ENCODE measurements at regions not wholly inside any gene's neighbourhood (a gene's known extent, or its start where the extent isn't known, plus 50 kb on each side); places are given as distances from the start of the nearest gene placed in this dataset.
"Not testable (repeated sequence)": the region's sequence is repeated elsewhere in the genome, so short reads cannot be mapped to it uniquely, and the experiment has no call there.

DNA sequence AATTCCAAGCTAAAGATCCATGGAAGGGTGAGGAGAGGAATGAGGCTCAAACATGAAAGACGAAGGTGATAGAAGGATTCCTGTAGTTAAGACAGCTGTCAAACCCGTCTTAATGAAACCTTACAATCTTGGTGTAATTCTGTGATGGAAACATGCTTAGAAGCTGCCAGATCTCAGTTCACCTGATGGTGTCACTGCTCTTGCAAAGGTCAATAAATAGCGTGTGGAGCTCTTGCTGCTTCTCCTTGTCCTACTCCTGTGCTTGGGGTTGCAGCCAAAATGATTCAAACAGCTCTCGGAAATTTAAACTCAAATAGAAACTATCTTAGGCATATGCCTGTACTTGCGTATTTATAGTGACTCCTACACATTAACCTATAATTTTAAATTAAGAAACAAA, 1705.0 kb downstream of the OLFM4 start:
- Histone ChIP-seq H3K27me3 (no peaks in the 10 kb centered on the region), H3K36me3 (no peaks in the 10 kb centered on the region), H3K9me3 (no peaks in the 10 kb centered on the region), H3K4me3 (no peak overlapping the region), H3K27ac (no peak overlapping the region), H3K4me1 (no peaks in the 10 kb centered on the region)
- TF ChIP-seq POLR2AphosphoS5 (IDR thresholded peaks at IDR 0.05) (no peak), EP300 (IDR thresholded peaks at IDR 0.05) (no peak), POLR2A (IDR thresholded peaks at IDR 0.05) (no peak)
- TF ChIP-seq, protein P1, sequence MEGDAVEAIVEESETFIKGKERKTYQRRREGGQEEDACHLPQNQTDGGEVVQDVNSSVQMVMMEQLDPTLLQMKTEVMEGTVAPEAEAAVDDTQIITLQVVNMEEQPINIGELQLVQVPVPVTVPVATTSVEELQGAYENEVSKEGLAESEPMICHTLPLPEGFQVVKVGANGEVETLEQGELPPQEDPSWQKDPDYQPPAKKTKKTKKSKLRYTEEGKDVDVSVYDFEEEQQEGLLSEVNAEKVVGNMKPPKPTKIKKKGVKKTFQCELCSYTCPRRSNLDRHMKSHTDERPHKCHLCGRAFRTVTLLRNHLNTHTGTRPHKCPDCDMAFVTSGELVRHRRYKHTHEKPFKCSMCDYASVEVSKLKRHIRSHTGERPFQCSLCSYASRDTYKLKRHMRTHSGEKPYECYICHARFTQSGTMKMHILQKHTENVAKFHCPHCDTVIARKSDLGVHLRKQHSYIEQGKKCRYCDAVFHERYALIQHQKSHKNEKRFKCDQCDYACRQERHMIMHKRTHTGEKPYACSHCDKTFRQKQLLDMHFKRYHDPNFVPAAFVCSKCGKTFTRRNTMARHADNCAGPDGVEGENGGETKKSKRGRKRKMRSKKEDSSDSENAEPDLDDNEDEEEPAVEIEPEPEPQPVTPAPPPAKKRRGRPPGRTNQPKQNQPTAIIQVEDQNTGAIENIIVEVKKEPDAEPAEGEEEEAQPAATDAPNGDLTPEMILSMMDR (IDR thresholded peaks at IDR 0.05): no peak
- peak in 1 of 2 donors; percentile 8 for DNase-seq
- intact Hi-C loops (cut with DNase I; ENCODE audit: low total_unique reads): no loop called here
- 46 to 53% (median 49%) methylated on average over 5 of the region's 5 CpGs for WGBS, 5 donors

DNA sequence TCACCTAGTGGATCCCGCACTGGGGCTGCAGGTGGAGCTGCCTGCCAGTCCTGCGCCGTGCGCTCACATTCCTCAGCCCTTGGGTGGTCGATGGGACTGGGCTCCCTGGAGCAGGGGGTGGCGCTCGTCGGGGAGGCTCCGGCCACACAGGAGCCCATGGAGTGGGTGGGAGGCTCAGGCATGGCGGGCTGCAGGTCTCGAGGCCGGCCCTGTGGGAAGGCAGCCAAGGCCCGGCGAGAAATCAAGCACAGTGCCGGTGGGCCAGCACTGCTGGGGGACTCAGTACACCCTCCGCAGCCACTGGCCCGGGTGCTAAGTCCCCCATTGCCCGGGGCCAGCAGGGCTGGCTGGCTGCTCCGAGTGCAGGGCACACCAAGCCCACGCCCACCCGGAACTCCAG, 1708.6 kb downstream of the OLFM4 start:
- H3K27ac ChIP-seq; H3K9me3 ChIP-seq; intact Hi-C loops (cut with DNase I; ENCODE audit: low total_unique reads); H3K36me3 ChIP-seq; DNase-seq; H3K27me3 ChIP-seq; H3K4me3 ChIP-seq; H3K4me1 ChIP-seq: not testable (repeated sequence)
- 91 to 97% (median 95%) methylated on average over 11 to 21 of the region's 21 CpGs; no CpG with 5 or more reads in 1 of the 5 donors for WGBS, 5 donors

DNA sequence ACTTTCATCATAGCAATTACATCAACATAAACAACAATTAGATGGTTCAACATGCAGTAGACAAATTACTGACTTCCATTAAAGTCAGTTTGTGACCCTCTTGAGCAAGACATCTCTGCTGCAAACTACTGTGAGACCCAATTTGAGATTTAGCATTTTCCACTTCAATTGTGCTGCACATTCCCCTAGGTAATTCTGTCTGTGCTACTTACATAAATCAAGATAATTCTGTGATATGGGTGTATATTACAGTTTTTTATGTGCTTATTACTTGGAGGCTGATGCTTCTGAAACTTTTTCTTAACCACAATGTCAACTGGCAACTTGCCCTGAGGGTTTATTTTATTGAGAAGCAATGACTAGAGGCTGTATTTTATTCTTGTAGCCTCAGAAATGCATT, 1714.4 kb downstream of the OLFM4 start:
- no peaks in the 10 kb centered on the region for H3K27me3 ChIP-seq
- H3K36me3 ChIP-seq: no peaks in the 10 kb centered on the region
- peaks cover 0 to 7% (median 0%) of the 10 kb centered on the region in 4 donors for H3K4me1 ChIP-seq
- H3K27ac ChIP-seq: no peak overlapping the region
- no peak for DNase-seq
- intact Hi-C loops (cut with DNase I; ENCODE audit: low total_unique reads): no loop called here
- no peaks in the 10 kb centered on the region for H3K9me3 ChIP-seq
- TF ChIP-seq, protein P1 (IDR thresholded peaks at IDR 0.05): no peak
- TF ChIP-seq POLR2A (IDR thresholded peaks at IDR 0.05) (no peak), POLR2AphosphoS5 (IDR thresholded peaks at IDR 0.05) (no peak), EP300 (IDR thresholded peaks at IDR 0.05) (no peak)
- no peak overlapping the region for H3K4me3 ChIP-seq

DNA sequence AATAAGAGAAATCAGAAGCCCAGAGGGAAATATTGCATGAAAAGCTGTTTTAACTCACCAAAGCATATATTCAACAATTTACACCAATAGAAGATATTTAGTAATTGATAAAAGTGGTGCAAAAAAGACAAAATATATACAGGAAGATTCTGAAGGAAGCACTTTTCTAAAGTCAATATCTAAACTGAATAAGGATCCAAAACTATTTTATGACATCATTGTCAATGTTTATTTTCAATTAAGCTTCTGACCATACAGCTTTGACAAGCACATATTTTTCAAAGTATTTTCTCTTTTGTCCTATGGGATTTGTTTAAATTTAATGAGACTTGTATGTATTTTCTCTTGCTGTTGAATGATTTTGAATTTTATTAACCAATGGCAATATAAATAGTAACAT, 1716.1 kb downstream of the OLFM4 start:
- Histone ChIP-seq H3K9me3 (no peaks in the 10 kb centered on the region), H3K27ac (no peak overlapping the region), H3K4me3 (no peak overlapping the region), H3K27me3 (no peaks in the 10 kb centered on the region), H3K4me1 (peaks cover 0 to 7% (median 0%) of the 10 kb centered on the region in 4 donors), H3K36me3 (no peaks in the 10 kb centered on the region)
- intact Hi-C loops (cut with DNase I; ENCODE audit: low total_unique reads): no loop called here
- TF ChIP-seq POLR2AphosphoS5 (IDR thresholded peaks at IDR 0.05) (no peak), EP300 (IDR thresholded peaks at IDR 0.05) (no peak), POLR2A (IDR thresholded peaks at IDR 0.05) (no peak)
- TF ChIP-seq, protein P1 (IDR thresholded peaks at IDR 0.05): no peak
- no peak for DNase-seq

DNA sequence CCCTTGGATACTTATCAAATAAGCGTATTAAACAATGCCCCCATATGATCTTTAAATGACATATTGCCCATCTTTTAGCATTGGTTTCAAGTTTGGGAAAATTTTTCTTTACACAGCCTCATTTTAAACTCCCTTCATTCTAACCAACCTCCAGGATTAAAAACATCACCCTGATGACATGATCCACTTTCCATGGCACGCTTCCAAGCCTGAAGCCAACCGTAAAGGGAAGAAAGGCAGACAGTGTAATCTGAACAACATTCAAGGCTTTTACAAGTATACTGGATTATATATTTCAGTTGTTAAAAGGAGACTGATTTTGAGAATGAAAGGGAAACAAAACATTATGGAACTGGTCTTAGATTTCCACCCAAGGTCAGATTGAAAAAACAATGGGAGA, 1721.9 kb downstream of the OLFM4 start:
- 71 to 78% (median 73%) methylated on average over 3 of the region's 3 CpGs for WGBS, 5 donors
- Histone ChIP-seq H3K27ac (no peak overlapping the region), H3K4me3 (no peak overlapping the region), H3K9me3 (no peaks in the 10 kb centered on the region), H3K4me1 (no peaks in the 10 kb centered on the region), H3K36me3 (no peaks in the 10 kb centered on the region), H3K27me3 (no peaks in the 10 kb centered on the region)
- TF ChIP-seq POLR2A (IDR thresholded peaks at IDR 0.05) (no peak), EP300 (IDR thresholded peaks at IDR 0.05) (no peak), POLR2AphosphoS5 (IDR thresholded peaks at IDR 0.05) (no peak)
- TF ChIP-seq, protein P1 (IDR thresholded peaks at IDR 0.05): no peak
- intact Hi-C loops (cut with DNase I; ENCODE audit: low total_unique reads): no loop called here
- DNase-seq: peak in 1 of 2 donors; percentile 8

Data from stomach (tissue), 8 donors.